ENCODE measurements at regions not wholly inside any gene's neighbourhood (a gene's known extent, or its start where the extent isn't known, plus 50 kb on each side); places are given as distances from the start of the nearest gene placed in this dataset.

DNA sequence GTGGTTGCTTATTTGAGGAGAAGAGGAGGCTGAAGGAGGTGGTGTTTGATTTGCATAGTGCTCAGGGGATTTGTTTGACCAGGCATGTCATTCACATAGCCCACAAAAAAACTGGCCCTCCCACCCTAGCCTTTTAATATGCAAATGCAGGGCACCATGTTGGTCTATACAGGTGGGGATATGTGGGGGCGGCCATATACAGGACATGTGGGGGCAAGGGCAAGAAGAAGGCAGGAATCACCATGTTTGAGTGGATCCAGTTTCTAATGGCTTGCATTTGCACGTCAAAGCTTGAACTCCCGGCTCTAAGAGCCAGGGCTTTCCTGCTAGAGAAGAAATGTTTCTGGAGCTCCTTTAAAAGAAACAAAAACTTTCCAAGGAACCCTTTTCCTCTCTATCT, 541.0 kb downstream of the ZWINT start:
- TF ChIP-seq, protein P1, sequence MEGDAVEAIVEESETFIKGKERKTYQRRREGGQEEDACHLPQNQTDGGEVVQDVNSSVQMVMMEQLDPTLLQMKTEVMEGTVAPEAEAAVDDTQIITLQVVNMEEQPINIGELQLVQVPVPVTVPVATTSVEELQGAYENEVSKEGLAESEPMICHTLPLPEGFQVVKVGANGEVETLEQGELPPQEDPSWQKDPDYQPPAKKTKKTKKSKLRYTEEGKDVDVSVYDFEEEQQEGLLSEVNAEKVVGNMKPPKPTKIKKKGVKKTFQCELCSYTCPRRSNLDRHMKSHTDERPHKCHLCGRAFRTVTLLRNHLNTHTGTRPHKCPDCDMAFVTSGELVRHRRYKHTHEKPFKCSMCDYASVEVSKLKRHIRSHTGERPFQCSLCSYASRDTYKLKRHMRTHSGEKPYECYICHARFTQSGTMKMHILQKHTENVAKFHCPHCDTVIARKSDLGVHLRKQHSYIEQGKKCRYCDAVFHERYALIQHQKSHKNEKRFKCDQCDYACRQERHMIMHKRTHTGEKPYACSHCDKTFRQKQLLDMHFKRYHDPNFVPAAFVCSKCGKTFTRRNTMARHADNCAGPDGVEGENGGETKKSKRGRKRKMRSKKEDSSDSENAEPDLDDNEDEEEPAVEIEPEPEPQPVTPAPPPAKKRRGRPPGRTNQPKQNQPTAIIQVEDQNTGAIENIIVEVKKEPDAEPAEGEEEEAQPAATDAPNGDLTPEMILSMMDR (IDR thresholded peaks at IDR 0.05): no peak
- no peak for TF ChIP-seq POLR2A (IDR thresholded peaks at IDR 0.05)

Data from prostate gland (tissue), 2 donors.